ENCODE measurements at regions not wholly inside any gene's neighbourhood (a gene's known extent, or its start where the extent isn't known, plus 50 kb on each side); places are given as distances from the start of the nearest gene placed in this dataset.

- DNase-seq, result no peak
These were observed 734.3 kb downstream of the BRD1 start for GRCh38 chr22:49093192-49093880.

GRCh38 chr22:49092716-49093115, 735.0 kb downstream of the BRD1 start:
- DNase-seq, result no peak

GRCh38 chr22:49091917-49092545, 735.6 kb downstream of the BRD1 start:
- DNase-seq, result no peak

GRCh38 chr22:49091451-49091850, 736.2 kb downstream of the BRD1 start:
- DNase-seq, result no peak

- DNase-seq, result no peak
These were observed 736.9 kb downstream of the BRD1 start for GRCh38 chr22:49090853-49091135.

- no peak for DNase-seq
These were observed 737.4 kb downstream of the BRD1 start for GRCh38 chr22:49090061-49090852.

- DNase-seq, result no peak
These were observed 738.6 kb downstream of the BRD1 start for GRCh38 chr22:49088801-49089791.

GRCh38 chr22:49087716-49088601, 739.7 kb downstream of the BRD1 start:
- DNase-seq, result no peak

GRCh38 chr22:49087198-49087597, 740.5 kb downstream of the BRD1 start:
- DNase-seq, result no peak

- DNase-seq, result no peak
These were observed 741.0 kb downstream of the BRD1 start for GRCh38 chr22:49086606-49087157.

GRCh38 chr22:49086181-49086580, 741.5 kb downstream of the BRD1 start:
- no peak for DNase-seq

GRCh38 chr22:49084206-49084605, 743.5 kb downstream of the BRD1 start:
- no peak for DNase-seq

- DNase-seq, result no peak
These were observed 744.1 kb downstream of the BRD1 start for GRCh38 chr22:49083607-49084006.

- no peak for DNase-seq
These were observed 745.2 kb downstream of the BRD1 start for GRCh38 chr22:49082451-49082850.

- no peak for DNase-seq
These were observed 745.7 kb downstream of the BRD1 start for GRCh38 chr22:49081926-49082325.

GRCh38 chr22:49081261-49081666, 746.4 kb downstream of the BRD1 start:
- DNase-seq, result no peak

GRCh38 chr22:49080631-49081030, 747.0 kb downstream of the BRD1 start:
- no peak for DNase-seq

- no peak for DNase-seq
These were observed 747.8 kb downstream of the BRD1 start for GRCh38 chr22:49079743-49080500.

- no peak for DNase-seq
These were observed 748.5 kb downstream of the BRD1 start for GRCh38 chr22:49079027-49079725.

GRCh38 chr22:49078076-49078710, 749.5 kb downstream of the BRD1 start:
- DNase-seq, result no peak

Data from CD4-positive, alpha-beta T cell treated with Interleukin-1 beta for 1 hour (primary cell).